ENCODE measurements at regions not wholly inside any gene's neighbourhood (a gene's known extent, or its start where the extent isn't known, plus 50 kb on each side); places are given as distances from the start of the nearest gene placed in this dataset.

GRCh38 chr12:64938179-64938578 is 113.7 kb downstream of the TBC1D30 start:
- H4K20me1 ChIP-seq (ENCODE audit: control insufficient read depth, insufficient read depth, insufficient read length): no peaks in the 10 kb centered on the region
- no peak overlapping the region for H2BK5ac ChIP-seq (ENCODE audit: insufficient read length, low read length)
- peaks cover 4 to 7% of the 10 kb centered on the region in 2 experiments; a peak in 2 of 4 replicates for H3K4me1 Mint-ChIP-seq
- no peaks in the 10 kb centered on the region for H3K79me2 ChIP-seq (ENCODE audit: insufficient read depth, low read length)
- H3K23me2 ChIP-seq (ENCODE audit: insufficient read length, low read depth, low read length, poor library complexity, severe bottlenecking): no peaks in the 10 kb centered on the region
- TF ChIP-seq CTCF (conservative IDR thresholded peaks at IDR 0.05): no peak; the same call in 2 of the 3 replicates
- no peak overlapping the region for H3K56ac ChIP-seq (ENCODE audit: insufficient read length, low read depth, low read length)
- H3K4me1 ChIP-seq (ENCODE audit: insufficient read depth, low read length): 0 out of 2 replicates have a peak, but pooled peaks cover 2% of the 10 kb centered on the region
- no peak overlapping the region for H3K4ac ChIP-seq (ENCODE audit: low read depth, low read length)
- H3K36me3 Mint-ChIP-seq (ENCODE audit: insufficient read depth in 1 of 3, low read depth in 3 of 3): no peaks in the 10 kb centered on the region
- H3T11ph ChIP-seq (ENCODE audit: low read length): no peak overlapping the region
- H3K4me3 Mint-ChIP-seq: no peak overlapping the region
- no peak overlapping the region for H3K27ac Mint-ChIP-seq
- H4K8ac ChIP-seq (replicated peaks; ENCODE audit: insufficient read length, low read depth, low read length): no peak overlapping the region
- H3K27me3 Mint-ChIP-seq (ENCODE audit: low read depth): no peaks in the 10 kb centered on the region
- H2BK120ac ChIP-seq (ENCODE audit: low read depth, low read length, poor library complexity, severe bottlenecking): no peak overlapping the region
- H3K23ac ChIP-seq (ENCODE audit: insufficient read length, low read depth, low read length): no peak overlapping the region
- H2BK12ac ChIP-seq (ENCODE audit: insufficient read length, low read depth, low read length): no peak overlapping the region
- DNase-seq: no peak
- no CpG with 5 or more reads among the region's 2 CpGs for WGBS (ENCODE audit: extremely low coverage, insufficient read length, low lambda C conversion rate)
- no peak overlapping the region for H3K9ac ChIP-seq (ENCODE audit: extremely low read depth, insufficient read length, low read length)
- no peaks in the 10 kb centered on the region for H3K79me1 ChIP-seq (ENCODE audit: insufficient read depth, low read depth, low read length, poor library complexity, severe bottlenecking)
- H3K27ac ChIP-seq (ENCODE audit: insufficient read length, low read depth, low read length): no peak overlapping the region
- no peak overlapping the region for H2BK20ac ChIP-seq (ENCODE audit: low read depth, low read length, poor library complexity, severe bottlenecking)
- no peak overlapping the region for H3K14ac ChIP-seq (ENCODE audit: insufficient read depth, low read length)
- H4K91ac ChIP-seq (ENCODE audit: insufficient read length, low read depth, low read length): no peak overlapping the region
- no peak overlapping the region for H2BK15ac ChIP-seq (ENCODE audit: low read depth, low read length)
- no peak overlapping the region for H3K18ac ChIP-seq (ENCODE audit: insufficient read length, low read depth, low read length)
- no peak overlapping the region for H2AK5ac ChIP-seq (ENCODE audit: insufficient read length, low read length)
- no peak overlapping the region for H3K4me2 ChIP-seq (ENCODE audit: insufficient read depth, insufficient read length, low read length)
- H4K5ac ChIP-seq (ENCODE audit: insufficient read length, low read depth, low read length): no peak overlapping the region
- H3K9me3 ChIP-seq (ENCODE audit: control insufficient read depth, low read depth, low read length): no peaks in the 10 kb centered on the region
- H3K27me3 ChIP-seq (ENCODE audit: insufficient read depth, low read length): no peaks in the 10 kb centered on the region
- H2AFZ ChIP-seq (ENCODE audit: low read length): no peak overlapping the region
- no peaks in the 10 kb centered on the region for H3K9me3 Mint-ChIP-seq
